ENCODE measurements at regions not wholly inside any gene's neighbourhood (a gene's known extent, or its start where the extent isn't known, plus 50 kb on each side); places are given as distances from the start of the nearest gene placed in this dataset.

GRCh38 chr14:106507354-106507753 lies 981.0 kb downstream of the TMEM121 start:
- Mint-ChIP-seq H3K27ac (no peak overlapping the region), H3K36me3 (ENCODE audit: low read depth) (no peaks in the 10 kb centered on the region)
- no peak for TF ChIP-seq CTCF (IDR thresholded peaks at IDR 0.05)

GRCh38 chr14:106508216-106508615 lies 981.8 kb downstream of the TMEM121 start:
- H3K4me3 Mint-ChIP-seq = no peak overlapping the region
- H3K27me3 Mint-ChIP-seq (ENCODE audit: low read depth, poor library complexity) = peaks cover 3% of the 10 kb centered on the region
- no peaks in the 10 kb centered on the region for H3K4me1 Mint-ChIP-seq
- DNase-seq = no peak
- peaks cover 96% of the 10 kb centered on the region for H3K9me3 Mint-ChIP-seq
- no peak overlapping the region for H3K27ac Mint-ChIP-seq
- no peak for TF ChIP-seq CTCF (IDR thresholded peaks at IDR 0.05)
- no peaks in the 10 kb centered on the region for H3K36me3 Mint-ChIP-seq (ENCODE audit: low read depth)

More at GRCh38 chr14:106507354-106507753, 981.0 kb downstream of the TMEM121 start:
- peaks cover 96% of the 10 kb centered on the region for H3K9me3 Mint-ChIP-seq
- H3K4me3 Mint-ChIP-seq = no peak overlapping the region
- no peaks in the 10 kb centered on the region for H3K4me1 Mint-ChIP-seq
- no peak for DNase-seq
- H3K27me3 Mint-ChIP-seq (ENCODE audit: low read depth, poor library complexity) = peaks cover 3% of the 10 kb centered on the region

- H3K36me3 Mint-ChIP-seq (ENCODE audit: low read depth) = no peaks in the 10 kb centered on the region
- peaks cover 96% of the 10 kb centered on the region for H3K9me3 Mint-ChIP-seq
- H3K27ac Mint-ChIP-seq = no peak overlapping the region
- DNase-seq = no peak
- TF ChIP-seq CTCF (IDR thresholded peaks at IDR 0.05) = no peak
- H3K4me3 Mint-ChIP-seq = no peak overlapping the region
- no peaks in the 10 kb centered on the region for H3K4me1 Mint-ChIP-seq
- peaks cover 3% of the 10 kb centered on the region for H3K27me3 Mint-ChIP-seq (ENCODE audit: low read depth, poor library complexity)
These were observed 982.8 kb downstream of the TMEM121 start for GRCh38 chr14:106509176-106509575.

GRCh38 chr14:106509807-106510206 lies 983.4 kb downstream of the TMEM121 start:
- H3K9me3 Mint-ChIP-seq = peaks cover 97% of the 10 kb centered on the region
- DNase-seq = no peak

GRCh38 chr14:106511006-106511799 lies 984.8 kb downstream of the TMEM121 start:
- peaks cover 3% of the 10 kb centered on the region for H3K27me3 Mint-ChIP-seq (ENCODE audit: low read depth, poor library complexity)
- no peaks in the 10 kb centered on the region for H3K36me3 Mint-ChIP-seq (ENCODE audit: low read depth)
- DNase-seq = no peak
- TF ChIP-seq CTCF (IDR thresholded peaks at IDR 0.05) = no peak
- no peaks in the 10 kb centered on the region for H3K4me1 Mint-ChIP-seq
- H3K9me3 Mint-ChIP-seq = peaks cover 99% of the 10 kb centered on the region
- H3K4me3 Mint-ChIP-seq = no peak overlapping the region
- H3K27ac Mint-ChIP-seq = no peak overlapping the region

More at GRCh38 chr14:106509807-106510206, 983.4 kb downstream of the TMEM121 start:
- Mint-ChIP-seq H3K27ac (no peak overlapping the region), H3K27me3 (ENCODE audit: low read depth, poor library complexity) (peaks cover 3% of the 10 kb centered on the region), H3K4me1 (no peaks in the 10 kb centered on the region), H3K4me3 (no peak overlapping the region), H3K36me3 (ENCODE audit: low read depth) (no peaks in the 10 kb centered on the region)
- no peak for TF ChIP-seq CTCF (IDR thresholded peaks at IDR 0.05)

- H3K4me3 Mint-ChIP-seq = no peak overlapping the region
- H3K27ac Mint-ChIP-seq = no peak overlapping the region
- TF ChIP-seq CTCF (IDR thresholded peaks at IDR 0.05) = no peak
- no peak for DNase-seq
- no peaks in the 10 kb centered on the region for H3K4me1 Mint-ChIP-seq
- no peaks in the 10 kb centered on the region for H3K36me3 Mint-ChIP-seq (ENCODE audit: low read depth)
- peaks cover 99% of the 10 kb centered on the region for H3K9me3 Mint-ChIP-seq
- peaks cover 3% of the 10 kb centered on the region for H3K27me3 Mint-ChIP-seq (ENCODE audit: low read depth, poor library complexity)
These were observed 985.4 kb downstream of the TMEM121 start for GRCh38 chr14:106511800-106512198.
